ENCODE measurements at regions not wholly inside any gene's neighbourhood (a gene's known extent, or its start where the extent isn't known, plus 50 kb on each side); places are given as distances from the start of the nearest gene placed in this dataset.
"Not testable (repeated sequence)": the region's sequence is repeated elsewhere in the genome, so short reads cannot be mapped to it uniquely, and the experiment has no call there.

- H3K4me1 ChIP-seq (ENCODE audit: control insufficient read depth in 2 of 2, insufficient read depth in 2 of 2, low read length in 1 of 2), result no peaks in the 10 kb centered on the region
- H3K9me3 ChIP-seq (ENCODE audit: control insufficient read depth in 2 of 2, insufficient read depth in 1 of 2, low read depth in 1 of 2, low read length in 1 of 2), result peaks cover 0 to 1% of the 10 kb centered on the region in 2 donors
- 54 to 70% methylated on average over 8 of the region's 8 CpGs for WGBS, 2 donors
- H3K27ac ChIP-seq (ENCODE audit: low read depth in 2 of 2, low read length in 1 of 2), result no peak overlapping the region
- H3K36me3 ChIP-seq (ENCODE audit: control insufficient read depth in 2 of 2, insufficient read depth in 2 of 2, low read length in 1 of 2), result no peaks in the 10 kb centered on the region
- no peak overlapping the region for H3K4me3 ChIP-seq (ENCODE audit: low read depth in 1 of 2, low read length in 2 of 2)
- no peaks in the 10 kb centered on the region for H3K27me3 ChIP-seq (ENCODE audit: control insufficient read depth in 1 of 2, insufficient read depth in 2 of 2, low read length in 2 of 2)
These were observed 275.9 kb upstream of the PLPP4 start for GRCh38 chr10:120181154-120181553.

- no peaks in the 10 kb centered on the region for H3K4me1 ChIP-seq (ENCODE audit: control insufficient read depth in 2 of 2, insufficient read depth in 2 of 2, low read length in 1 of 2)
- 45 to 73% methylated on average over 1 of the region's 1 CpG for WGBS, 2 donors
These were observed 274.6 kb upstream of the PLPP4 start for GRCh38 chr10:120182431-120182830.

GRCh38 chr10:120183546-120183945, 273.5 kb upstream of the PLPP4 start:
- H3K4me3 ChIP-seq (ENCODE audit: low read depth in 1 of 2, low read length in 2 of 2), result no peak overlapping the region
- H3K4me1 ChIP-seq (ENCODE audit: control insufficient read depth in 2 of 2, insufficient read depth in 2 of 2, low read length in 1 of 2), result no peaks in the 10 kb centered on the region
- no peak overlapping the region for H3K27ac ChIP-seq (ENCODE audit: low read depth in 2 of 2, low read length in 1 of 2)
- WGBS, 2 donors, result 80 to 86% methylated on average over 3 of the region's 3 CpGs
- H3K36me3 ChIP-seq (ENCODE audit: control insufficient read depth in 2 of 2, insufficient read depth in 2 of 2, low read length in 1 of 2), result no peaks in the 10 kb centered on the region
- no peaks in the 10 kb centered on the region for H3K27me3 ChIP-seq (ENCODE audit: control insufficient read depth in 1 of 2, insufficient read depth in 2 of 2, low read length in 2 of 2)
- H3K9me3 ChIP-seq (ENCODE audit: control insufficient read depth in 2 of 2, insufficient read depth in 1 of 2, low read depth in 1 of 2, low read length in 1 of 2), result peaks cover 0 to 1% of the 10 kb centered on the region in 2 donors

More at GRCh38 chr10:120182431-120182830, 274.6 kb upstream of the PLPP4 start:
- Histone ChIP-seq H3K27ac (ENCODE audit: low read depth in 2 of 2, low read length in 1 of 2) (no peak overlapping the region), H3K9me3 (ENCODE audit: control insufficient read depth in 2 of 2, insufficient read depth in 1 of 2, low read depth in 1 of 2, low read length in 1 of 2) (peaks cover 0 to 1% of the 10 kb centered on the region in 2 donors), H3K4me3 (ENCODE audit: low read depth in 1 of 2, low read length in 2 of 2) (no peak overlapping the region), H3K36me3 (ENCODE audit: control insufficient read depth in 2 of 2, insufficient read depth in 2 of 2, low read length in 1 of 2) (no peaks in the 10 kb centered on the region), H3K27me3 (ENCODE audit: control insufficient read depth in 1 of 2, insufficient read depth in 2 of 2, low read length in 2 of 2) (no peaks in the 10 kb centered on the region)

- Histone ChIP-seq H3K27me3 (ENCODE audit: control insufficient read depth in 1 of 2, insufficient read depth in 2 of 2, low read length in 2 of 2) (no peaks in the 10 kb centered on the region), H3K36me3 (ENCODE audit: control insufficient read depth in 2 of 2, insufficient read depth in 2 of 2, low read length in 1 of 2) (no peaks in the 10 kb centered on the region), H3K27ac (ENCODE audit: low read depth in 2 of 2, low read length in 1 of 2) (no peak overlapping the region), H3K4me1 (ENCODE audit: control insufficient read depth in 2 of 2, insufficient read depth in 2 of 2, low read length in 1 of 2) (no peaks in the 10 kb centered on the region), H3K9me3 (ENCODE audit: control insufficient read depth in 2 of 2, insufficient read depth in 1 of 2, low read depth in 1 of 2, low read length in 1 of 2) (peaks cover 0 to 1% of the 10 kb centered on the region in 2 donors), H3K4me3 (ENCODE audit: low read depth in 1 of 2, low read length in 2 of 2) (no peak overlapping the region)
- WGBS, 2 donors, result 70 to 71% methylated on average over 7 of the region's 7 CpGs
These were observed 272.3 kb upstream of the PLPP4 start for GRCh38 chr10:120184547-120185337.

GRCh38 chr10:120186506-120186905, 270.5 kb upstream of the PLPP4 start:
- Histone ChIP-seq H3K4me3 (ENCODE audit: low read depth in 1 of 2, low read length in 2 of 2) (no peak overlapping the region), H3K27me3 (ENCODE audit: control insufficient read depth in 1 of 2, insufficient read depth in 2 of 2, low read length in 2 of 2) (no peaks in the 10 kb centered on the region), H3K36me3 (ENCODE audit: control insufficient read depth in 2 of 2, insufficient read depth in 2 of 2, low read length in 1 of 2) (no peaks in the 10 kb centered on the region), H3K9me3 (ENCODE audit: control insufficient read depth in 2 of 2, insufficient read depth in 1 of 2, low read depth in 1 of 2, low read length in 1 of 2) (peaks cover 0 to 1% of the 10 kb centered on the region in 2 donors), H3K27ac (ENCODE audit: low read depth in 2 of 2, low read length in 1 of 2) (no peak overlapping the region), H3K4me1 (ENCODE audit: control insufficient read depth in 2 of 2, insufficient read depth in 2 of 2, low read length in 1 of 2) (no peaks in the 10 kb centered on the region)
- WGBS, 2 donors, result 75 to 81% methylated on average over 1 of the region's 1 CpG

GRCh38 chr10:120187168-120187567, 269.9 kb upstream of the PLPP4 start:
- H3K4me1 ChIP-seq (ENCODE audit: control insufficient read depth in 2 of 2, insufficient read depth in 2 of 2, low read length in 1 of 2); H3K4me3 ChIP-seq (ENCODE audit: low read depth in 1 of 2, low read length in 2 of 2); H3K9me3 ChIP-seq (ENCODE audit: control insufficient read depth in 2 of 2, insufficient read depth in 1 of 2, low read depth in 1 of 2, low read length in 1 of 2); H3K27me3 ChIP-seq (ENCODE audit: control insufficient read depth in 1 of 2, insufficient read depth in 2 of 2, low read length in 2 of 2); H3K36me3 ChIP-seq (ENCODE audit: control insufficient read depth in 2 of 2, insufficient read depth in 2 of 2, low read length in 1 of 2); H3K27ac ChIP-seq (ENCODE audit: low read depth in 2 of 2, low read length in 1 of 2): not testable (repeated sequence)
- 90 to 100% methylated on average over 1 of the region's 1 CpG for WGBS, 2 donors

GRCh38 chr10:120188950-120189349, 268.1 kb upstream of the PLPP4 start:
- WGBS, 2 donors, result 54 to 58% methylated on average over 2 of the region's 2 CpGs
- no peak overlapping the region for H3K4me3 ChIP-seq (ENCODE audit: low read depth in 1 of 2, low read length in 2 of 2)

GRCh38 chr10:120195984-120196712, 260.9 kb upstream of the PLPP4 start:
- Histone ChIP-seq H3K9me3 (ENCODE audit: control insufficient read depth in 2 of 2, insufficient read depth in 1 of 2, low read depth in 1 of 2, low read length in 1 of 2) (no peaks in the 10 kb centered on the region), H3K36me3 (ENCODE audit: control insufficient read depth in 2 of 2, insufficient read depth in 2 of 2, low read length in 1 of 2) (no peaks in the 10 kb centered on the region)
- 95 to 97% methylated on average over 2 of the region's 2 CpGs for WGBS, 2 donors

More at GRCh38 chr10:120188950-120189349, 268.1 kb upstream of the PLPP4 start:
- H3K27me3 ChIP-seq (ENCODE audit: control insufficient read depth in 1 of 2, insufficient read depth in 2 of 2, low read length in 2 of 2), result no peaks in the 10 kb centered on the region
- no peak overlapping the region for H3K27ac ChIP-seq (ENCODE audit: low read depth in 2 of 2, low read length in 1 of 2)
- peaks cover 0 to 1% of the 10 kb centered on the region in 2 donors for H3K9me3 ChIP-seq (ENCODE audit: control insufficient read depth in 2 of 2, insufficient read depth in 1 of 2, low read depth in 1 of 2, low read length in 1 of 2)
- no peaks in the 10 kb centered on the region for H3K4me1 ChIP-seq (ENCODE audit: control insufficient read depth in 2 of 2, insufficient read depth in 2 of 2, low read length in 1 of 2)
- no peaks in the 10 kb centered on the region for H3K36me3 ChIP-seq (ENCODE audit: control insufficient read depth in 2 of 2, insufficient read depth in 2 of 2, low read length in 1 of 2)

GRCh38 chr10:120204877-120205276, 252.2 kb upstream of the PLPP4 start:
- Histone ChIP-seq H3K9me3 (ENCODE audit: control insufficient read depth in 2 of 2, insufficient read depth in 1 of 2, low read depth in 1 of 2, low read length in 1 of 2) (no peaks in the 10 kb centered on the region), H3K4me1 (ENCODE audit: control insufficient read depth in 2 of 2, insufficient read depth in 2 of 2, low read length in 1 of 2) (peaks cover 0 to 3% of the 10 kb centered on the region in 2 donors), H3K4me3 (ENCODE audit: low read depth in 1 of 2, low read length in 2 of 2) (no peak overlapping the region), H3K27ac (ENCODE audit: low read depth in 2 of 2, low read length in 1 of 2) (peak overlapping the region in 1 of 2 donors; percentile 21), H3K36me3 (ENCODE audit: control insufficient read depth in 2 of 2, insufficient read depth in 2 of 2, low read length in 1 of 2) (no peaks in the 10 kb centered on the region), H3K27me3 (ENCODE audit: control insufficient read depth in 1 of 2, insufficient read depth in 2 of 2, low read length in 2 of 2) (no peaks in the 10 kb centered on the region)
- 44 to 63% methylated on average over 6 of the region's 6 CpGs for WGBS, 2 donors

More at GRCh38 chr10:120195984-120196712, 260.9 kb upstream of the PLPP4 start:
- no peaks in the 10 kb centered on the region for H3K27me3 ChIP-seq (ENCODE audit: control insufficient read depth in 1 of 2, insufficient read depth in 2 of 2, low read length in 2 of 2)
- H3K4me1 ChIP-seq (ENCODE audit: control insufficient read depth in 2 of 2, insufficient read depth in 2 of 2, low read length in 1 of 2), result no peaks in the 10 kb centered on the region
- H3K27ac ChIP-seq (ENCODE audit: low read depth in 2 of 2, low read length in 1 of 2), result no peak overlapping the region
- H3K4me3 ChIP-seq (ENCODE audit: low read depth in 1 of 2, low read length in 2 of 2), result no peak overlapping the region

All from esophagus (tissue), 2 donors.